HFF-Myc (cell line): ENCODE measurements at regions not wholly inside any gene's neighbourhood (a gene's known extent, or its start where the extent isn't known, plus 50 kb on each side); places are given as distances from the start of the nearest gene placed in this dataset.

Experiments
- DNase-seq: peaks from one replicate; pipeline ENCODE4 v3.0.0-alpha.2; 2011; ENCODE audit warnings: low read depth; ENCODE audit errors: extremely low read depth
- H3K4me3 ChIP-seq: replicated peaks from 2 replicates; pipeline ENCODE4 v1.5.1; 2011; ENCODE audit warnings: low read depth, mild to moderate bottlenecking, control low read depth, low read length
- CTCF ChIP-seq: IDR thresholded peaks from 2 replicates; pipeline ENCODE4 v1.5.1; 2012; ENCODE audit warnings: mild to moderate bottlenecking, low read depth, low read length, control low read depth; ENCODE audit errors: missing control alignments

- no peak for DNase-seq
- no peak overlapping the region for H3K4me3 ChIP-seq
- peak; percentile 9 for TF ChIP-seq CTCF
These were observed 119.8 kb downstream of the DCK start for GRCh38 chr4:71113294-71113693.

GRCh38 chr4:71120831-71121524, 127.5 kb downstream of the DCK start:
- DNase-seq, result no peak
- no peak for TF ChIP-seq CTCF
- no peak overlapping the region for H3K4me3 ChIP-seq

- no peak overlapping the region for H3K4me3 ChIP-seq
- no peak for TF ChIP-seq CTCF
- DNase-seq, result no peak
These were observed 130.5 kb downstream of the DCK start for GRCh38 chr4:71123951-71124350.

- no peak overlapping the region for H3K4me3 ChIP-seq
- no peak for DNase-seq
- no peak for TF ChIP-seq CTCF
These were observed 131.7 kb downstream of the DCK start for GRCh38 chr4:71125137-71125536.

- TF ChIP-seq CTCF, result no peak
- peak; percentile 38 for DNase-seq
- H3K4me3 ChIP-seq, result no peak overlapping the region
These were observed 133.3 kb downstream of the DCK start for GRCh38 chr4:71126719-71127118.

- TF ChIP-seq CTCF, result no peak
- peak; percentile 15 for DNase-seq
- H3K4me3 ChIP-seq, result no peak overlapping the region
These were observed 137.6 kb downstream of the DCK start for GRCh38 chr4:71130827-71131603.
